ENCODE measurements at regions not wholly inside any gene's neighbourhood (a gene's known extent, or its start where the extent isn't known, plus 50 kb on each side); places are given as distances from the start of the nearest gene placed in this dataset.

DNA sequence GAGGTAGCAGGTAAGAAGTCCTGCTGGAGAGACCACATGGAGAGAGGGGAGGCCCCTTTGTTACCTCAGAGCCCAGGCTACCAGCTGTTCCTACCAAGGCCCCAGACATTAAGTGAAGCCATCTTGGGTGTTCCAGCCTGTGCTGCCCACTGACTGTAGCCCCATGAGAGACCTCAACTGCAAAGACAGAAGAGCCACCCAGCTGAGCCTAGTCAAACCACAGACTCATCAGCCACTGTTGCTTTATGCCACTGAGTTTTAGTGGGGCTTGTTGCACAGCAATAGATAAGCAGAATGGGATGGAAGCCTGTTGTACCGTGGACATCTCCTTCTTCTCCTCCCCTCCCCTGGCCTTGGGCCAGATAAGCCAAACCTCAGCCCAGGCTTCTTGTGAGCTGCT lies 83.9 kb downstream of the ADRA2C start:
- no peak for TF ChIP-seq ZNF274 (IDR thresholded peaks at IDR 0.05; ENCODE audit: low read depth, low read length)
- TF ChIP-seq YY1 (IDR thresholded peaks at IDR 0.05; ENCODE audit: insufficient read depth, insufficient read length): no peak
- no peak for TF ChIP-seq SUZ12 (IDR thresholded peaks at IDR 0.05; ENCODE audit: extremely low read depth, insufficient read depth, insufficient read length)

Data from NT2/D1 (cell line).